ENCODE measurements at regions not wholly inside any gene's neighbourhood (a gene's known extent, or its start where the extent isn't known, plus 50 kb on each side); places are given as distances from the start of the nearest gene placed in this dataset.

DNA sequence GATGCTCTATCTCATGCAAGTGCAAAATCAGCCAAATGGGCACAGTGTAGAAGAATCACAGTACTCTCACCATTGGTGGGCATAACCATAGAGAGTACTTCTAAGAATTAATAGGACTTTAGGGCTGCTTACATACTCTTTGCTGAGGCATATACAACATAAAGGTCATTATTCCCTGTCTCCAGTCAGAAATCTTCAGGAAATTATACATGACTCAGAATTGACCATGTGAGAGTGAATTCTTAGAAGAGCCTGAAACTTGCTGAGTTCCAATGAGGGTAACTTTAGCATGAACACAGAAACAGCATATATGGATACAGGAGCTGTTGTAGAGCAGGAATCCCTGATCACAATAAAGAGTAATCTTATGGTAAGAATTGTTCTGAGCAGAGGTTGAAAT lies 498.7 kb downstream of the TENT5A start (continued):
- TF ChIP-seq, protein P1, sequence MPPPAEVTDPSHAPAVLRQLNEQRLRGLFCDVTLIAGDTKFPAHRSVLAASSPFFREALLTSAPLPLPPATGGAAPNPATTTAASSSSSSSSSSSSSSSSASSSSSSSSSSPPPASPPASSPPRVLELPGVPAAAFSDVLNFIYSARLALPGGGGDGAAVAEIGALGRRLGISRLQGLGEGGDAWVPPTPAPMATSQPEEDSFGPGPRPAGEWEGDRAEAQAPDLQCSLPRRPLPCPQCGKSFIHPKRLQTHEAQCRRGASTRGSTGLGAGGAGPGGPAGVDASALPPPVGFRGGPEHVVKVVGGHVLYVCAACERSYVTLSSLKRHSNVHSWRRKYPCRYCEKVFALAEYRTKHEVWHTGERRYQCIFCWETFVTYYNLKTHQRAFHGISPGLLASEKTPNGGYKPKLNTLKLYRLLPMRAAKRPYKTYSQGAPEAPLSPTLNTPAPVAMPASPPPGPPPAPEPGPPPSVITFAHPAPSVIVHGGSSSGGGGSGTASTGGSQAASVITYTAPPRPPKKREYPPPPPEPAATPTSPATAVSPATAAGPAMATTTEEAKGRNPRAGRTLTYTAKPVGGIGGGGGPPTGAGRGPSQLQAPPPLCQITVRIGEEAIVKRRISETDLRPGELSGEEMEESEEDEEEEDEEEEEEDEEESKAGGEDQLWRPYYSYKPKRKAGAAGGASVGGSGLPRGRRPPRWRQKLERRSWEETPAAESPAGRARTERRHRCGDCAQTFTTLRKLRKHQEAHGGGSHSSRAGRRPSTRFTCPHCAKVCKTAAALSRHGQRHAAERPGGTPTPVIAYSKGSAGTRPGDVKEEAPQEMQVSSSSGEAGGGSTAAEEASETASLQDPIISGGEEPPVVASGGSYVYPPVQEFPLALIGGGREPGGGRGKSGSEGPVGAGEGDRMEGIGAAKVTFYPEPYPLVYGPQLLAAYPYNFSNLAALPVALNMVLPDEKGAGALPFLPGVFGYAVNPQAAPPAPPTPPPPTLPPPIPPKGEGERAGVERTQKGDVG (CRISPR knock-in tag; IDR thresholded peaks at IDR 0.05) = no peak
- TF ChIP-seq WRNIP1 (IDR thresholded peaks at IDR 0.05; ENCODE audit: borderline replicate concordance, low read depth, low read length) (no peak), ZSCAN29 (IDR thresholded peaks at IDR 0.05) (no peak), ZBED1 (IDR thresholded peaks at IDR 0.05; ENCODE audit: borderline replicate concordance) (no peak), GABPA (IDR thresholded peaks at IDR 0.05; ENCODE audit: low read depth) (no peak), MEF2A (IDR thresholded peaks at IDR 0.05; ENCODE audit: insufficient read depth, low read depth, low read length) (no peak), ZNF384 (IDR thresholded peaks at IDR 0.05; ENCODE audit: borderline replicate concordance, low read depth, low read length) (no peak), HDGF (IDR thresholded peaks at IDR 0.05) (no peak)
- TF ChIP-seq, protein P2, sequence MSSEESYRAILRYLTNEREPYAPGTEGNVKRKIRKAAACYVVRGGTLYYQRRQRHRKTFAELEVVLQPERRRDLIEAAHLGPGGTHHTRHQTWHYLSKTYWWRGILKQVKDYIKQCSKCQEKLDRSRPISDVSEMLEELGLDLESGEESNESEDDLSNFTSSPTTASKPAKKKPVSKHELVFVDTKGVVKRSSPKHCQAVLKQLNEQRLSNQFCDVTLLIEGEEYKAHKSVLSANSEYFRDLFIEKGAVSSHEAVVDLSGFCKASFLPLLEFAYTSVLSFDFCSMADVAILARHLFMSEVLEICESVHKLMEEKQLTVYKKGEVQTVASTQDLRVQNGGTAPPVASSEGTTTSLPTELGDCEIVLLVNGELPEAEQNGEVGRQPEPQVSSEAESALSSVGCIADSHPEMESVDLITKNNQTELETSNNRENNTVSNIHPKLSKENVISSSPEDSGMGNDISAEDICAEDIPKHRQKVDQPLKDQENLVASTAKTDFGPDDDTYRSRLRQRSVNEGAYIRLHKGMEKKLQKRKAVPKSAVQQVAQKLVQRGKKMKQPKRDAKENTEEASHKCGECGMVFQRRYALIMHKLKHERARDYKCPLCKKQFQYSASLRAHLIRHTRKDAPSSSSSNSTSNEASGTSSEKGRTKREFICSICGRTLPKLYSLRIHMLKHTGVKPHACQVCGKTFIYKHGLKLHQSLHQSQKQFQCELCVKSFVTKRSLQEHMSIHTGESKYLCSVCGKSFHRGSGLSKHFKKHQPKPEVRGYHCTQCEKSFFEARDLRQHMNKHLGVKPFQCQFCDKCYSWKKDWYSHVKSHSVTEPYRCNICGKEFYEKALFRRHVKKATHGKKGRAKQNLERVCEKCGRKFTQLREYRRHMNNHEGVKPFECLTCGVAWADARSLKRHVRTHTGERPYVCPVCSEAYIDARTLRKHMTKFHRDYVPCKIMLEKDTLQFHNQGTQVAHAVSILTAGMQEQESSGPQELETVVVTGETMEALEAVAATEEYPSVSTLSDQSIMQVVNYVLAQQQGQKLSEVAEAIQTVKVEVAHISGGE (CRISPR knock-in tag; IDR thresholded peaks at IDR 0.05) = no peak
- TF ChIP-seq, protein P3, sequence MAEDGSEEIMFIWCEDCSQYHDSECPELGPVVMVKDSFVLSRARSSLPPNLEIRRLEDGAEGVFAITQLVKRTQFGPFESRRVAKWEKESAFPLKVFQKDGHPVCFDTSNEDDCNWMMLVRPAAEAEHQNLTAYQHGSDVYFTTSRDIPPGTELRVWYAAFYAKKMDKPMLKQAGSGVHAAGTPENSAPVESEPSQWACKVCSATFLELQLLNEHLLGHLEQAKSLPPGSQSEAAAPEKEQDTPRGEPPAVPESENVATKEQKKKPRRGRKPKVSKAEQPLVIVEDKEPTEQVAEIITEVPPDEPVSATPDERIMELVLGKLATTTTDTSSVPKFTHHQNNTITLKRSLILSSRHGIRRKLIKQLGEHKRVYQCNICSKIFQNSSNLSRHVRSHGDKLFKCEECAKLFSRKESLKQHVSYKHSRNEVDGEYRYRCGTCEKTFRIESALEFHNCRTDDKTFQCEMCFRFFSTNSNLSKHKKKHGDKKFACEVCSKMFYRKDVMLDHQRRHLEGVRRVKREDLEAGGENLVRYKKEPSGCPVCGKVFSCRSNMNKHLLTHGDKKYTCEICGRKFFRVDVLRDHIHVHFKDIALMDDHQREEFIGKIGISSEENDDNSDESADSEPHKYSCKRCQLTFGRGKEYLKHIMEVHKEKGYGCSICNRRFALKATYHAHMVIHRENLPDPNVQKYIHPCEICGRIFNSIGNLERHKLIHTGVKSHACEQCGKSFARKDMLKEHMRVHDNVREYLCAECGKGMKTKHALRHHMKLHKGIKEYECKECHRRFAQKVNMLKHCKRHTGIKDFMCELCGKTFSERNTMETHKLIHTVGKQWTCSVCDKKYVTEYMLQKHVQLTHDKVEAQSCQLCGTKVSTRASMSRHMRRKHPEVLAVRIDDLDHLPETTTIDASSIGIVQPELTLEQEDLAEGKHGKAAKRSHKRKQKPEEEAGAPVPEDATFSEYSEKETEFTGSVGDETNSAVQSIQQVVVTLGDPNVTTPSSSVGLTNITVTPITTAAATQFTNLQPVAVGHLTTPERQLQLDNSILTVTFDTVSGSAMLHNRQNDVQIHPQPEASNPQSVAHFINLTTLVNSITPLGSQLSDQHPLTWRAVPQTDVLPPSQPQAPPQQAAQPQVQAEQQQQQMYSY (CRISPR knock-in tag; IDR thresholded peaks at IDR 0.05) = no peak
- TF ChIP-seq, protein P4, sequence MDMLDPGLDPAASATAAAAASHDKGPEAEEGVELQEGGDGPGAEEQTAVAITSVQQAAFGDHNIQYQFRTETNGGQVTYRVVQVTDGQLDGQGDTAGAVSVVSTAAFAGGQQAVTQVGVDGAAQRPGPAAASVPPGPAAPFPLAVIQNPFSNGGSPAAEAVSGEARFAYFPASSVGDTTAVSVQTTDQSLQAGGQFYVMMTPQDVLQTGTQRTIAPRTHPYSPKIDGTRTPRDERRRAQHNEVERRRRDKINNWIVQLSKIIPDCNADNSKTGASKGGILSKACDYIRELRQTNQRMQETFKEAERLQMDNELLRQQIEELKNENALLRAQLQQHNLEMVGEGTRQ (IDR thresholded peaks at IDR 0.05; ENCODE audit: borderline replicate concordance, low read depth, low read length) = no peak
